Fibroblast of mammary gland (primary cell): ENCODE measurements at regions not wholly inside any gene's neighbourhood (a gene's known extent, or its start where the extent isn't known, plus 50 kb on each side); places are given as distances from the start of the nearest gene placed in this dataset.
A peak's percentile ranks its signal among the peaks of the same experiment; 100 is the strongest.

Experiments used
- DNase-seq: peaks from one replicate; pipeline ENCODE4 v3.0.0-alpha.2; 2010; ENCODE audit warnings: low read depth
- H3K4me3 ChIP-seq: 2 replicates; pipeline ENCODE4 v1.5.1; 2011; ENCODE audit warnings: low read depth, mild to moderate bottlenecking, low read length, moderate library complexity; ENCODE audit not compliant: control insufficient read depth
- CTCF ChIP-seq: conservative IDR thresholded peaks from 2 replicates; pipeline ENCODE4 v1.5.1; 2011; ENCODE audit warnings: low read depth, low read length, inconsistent platforms; ENCODE audit not compliant: control insufficient read depth, insufficient read depth

- DNase-seq, result no peak
- H3K4me3 ChIP-seq, result no peak overlapping the region
- TF ChIP-seq CTCF, result no peak
Measured at GRCh38 chr3:161745741-161746140, 249.1 kb downstream of the OTOL1 start.

- H3K4me3 ChIP-seq, result no peak overlapping the region
- no peak for DNase-seq
- TF ChIP-seq CTCF, result no peak
Measured at GRCh38 chr3:161748049-161748448, 251.4 kb downstream of the OTOL1 start.

GRCh38 chr3:161754420-161755053 lies 257.9 kb downstream of the OTOL1 start:
- DNase-seq, result no peak
- no peak overlapping the region for H3K4me3 ChIP-seq
- no peak for TF ChIP-seq CTCF

GRCh38 chr3:161759444-161759843 lies 262.8 kb downstream of the OTOL1 start:
- no peak for TF ChIP-seq CTCF
- no peak overlapping the region for H3K4me3 ChIP-seq

GRCh38 chr3:161766331-161766730 lies 269.7 kb downstream of the OTOL1 start:
- TF ChIP-seq CTCF, result no peak
- DNase-seq, result no peak
- no peak overlapping the region for H3K4me3 ChIP-seq

More at GRCh38 chr3:161759444-161759843, 262.8 kb downstream of the OTOL1 start:
- DNase-seq, result no peak

GRCh38 chr3:161770484-161771386 lies 274.1 kb downstream of the OTOL1 start:
- no peak overlapping the region for H3K4me3 ChIP-seq
- TF ChIP-seq CTCF, result no peak
- DNase-seq, result peak; percentile 65

- no peak for DNase-seq
Measured at GRCh38 chr3:161781381-161781780, 284.8 kb downstream of the OTOL1 start.

More at GRCh38 chr3:161781381-161781780, 284.8 kb downstream of the OTOL1 start:
- TF ChIP-seq CTCF, result no peak
- no peak overlapping the region for H3K4me3 ChIP-seq
